Amygdala (tissue), 56 donors: ENCODE measurements at regions not wholly inside any gene's neighbourhood (a gene's known extent, or its start where the extent isn't known, plus 50 kb on each side); places are given as distances from the start of the nearest gene placed in this dataset.
"Not testable (repeated sequence)": the region's sequence is repeated elsewhere in the genome, so short reads cannot be mapped to it uniquely, and the experiment has no call there.

Experiments used
- DNase-seq, 56 donors: peaks; one replicate each; lab custom pipeline; 2025; lab: John Stamatoyannopoulos, UW

DNA sequence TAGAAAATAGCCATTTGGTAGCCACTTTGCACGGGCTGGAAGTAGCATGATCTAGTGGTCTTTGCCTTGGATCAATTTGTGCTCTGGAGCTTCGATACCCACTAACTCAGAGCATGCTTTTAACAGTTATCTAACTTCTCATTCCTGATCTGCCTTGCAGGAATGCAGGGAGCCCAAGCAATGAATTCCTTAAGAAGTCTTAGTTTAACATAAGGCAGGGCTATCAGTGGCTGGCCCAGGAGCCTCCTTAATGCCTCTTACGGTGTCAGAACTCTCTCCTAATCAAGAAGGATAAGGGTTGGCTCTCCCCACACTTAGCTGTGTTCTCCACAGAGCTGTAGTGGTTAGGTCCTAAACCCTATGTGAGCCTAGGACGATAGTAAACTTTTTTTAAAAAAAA, 95.8 kb upstream of the TBCA start:
- DNase-seq = no peak

DNA sequence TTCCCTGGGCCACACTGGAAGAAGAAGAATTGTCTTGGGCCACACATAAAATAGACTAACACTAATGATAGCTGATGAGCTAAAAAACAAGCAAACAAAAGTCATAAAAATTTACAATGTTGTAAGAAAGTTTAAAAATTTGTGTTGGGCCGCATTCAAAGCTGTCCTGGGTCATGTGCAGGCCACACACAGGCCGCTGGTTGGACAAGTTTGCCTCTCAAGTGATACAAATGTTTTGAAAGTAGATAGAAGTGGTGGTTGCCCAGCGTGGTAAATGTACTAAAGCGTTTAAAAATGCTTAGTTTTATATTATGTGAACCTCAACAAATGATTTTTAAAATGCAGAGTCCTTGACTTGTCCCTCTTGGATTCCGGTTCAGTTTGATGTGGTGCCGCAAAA, 94.9 kb upstream of the TBCA start:
- DNase-seq = no peak

DNA sequence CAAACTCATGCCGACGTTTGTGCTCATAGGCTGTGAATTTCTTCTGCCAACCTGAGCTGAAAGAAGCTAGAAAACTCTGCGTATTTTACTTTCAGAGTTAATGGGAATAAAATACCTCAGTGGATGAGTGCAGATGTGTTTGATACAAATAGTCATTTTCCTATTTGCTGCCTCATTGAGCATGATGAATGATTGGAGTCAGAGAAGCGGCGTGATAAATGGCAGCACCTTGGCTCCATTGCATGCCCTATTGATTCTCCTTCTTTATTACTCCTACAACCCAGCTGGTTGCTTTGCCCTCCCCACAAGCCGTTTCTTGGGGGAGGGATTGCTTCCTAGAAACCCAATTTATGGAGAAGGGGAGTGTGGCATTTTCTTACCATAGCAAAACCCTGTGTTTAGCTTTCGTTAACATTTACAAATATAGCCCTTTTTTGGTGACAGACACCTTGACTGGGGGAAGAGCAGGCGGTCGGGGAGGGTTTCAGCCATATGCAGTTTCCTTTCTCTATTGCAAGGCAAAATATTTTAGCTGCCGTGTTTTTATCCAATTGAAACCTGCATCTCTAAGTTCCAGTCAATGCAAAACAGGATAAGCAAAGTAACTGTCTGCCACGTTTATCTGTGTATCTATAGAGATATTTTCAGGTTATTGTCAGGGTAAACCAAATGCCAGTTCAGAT, 93.1 kb upstream of the TBCA start:
- DNase-seq = no peak

DNA sequence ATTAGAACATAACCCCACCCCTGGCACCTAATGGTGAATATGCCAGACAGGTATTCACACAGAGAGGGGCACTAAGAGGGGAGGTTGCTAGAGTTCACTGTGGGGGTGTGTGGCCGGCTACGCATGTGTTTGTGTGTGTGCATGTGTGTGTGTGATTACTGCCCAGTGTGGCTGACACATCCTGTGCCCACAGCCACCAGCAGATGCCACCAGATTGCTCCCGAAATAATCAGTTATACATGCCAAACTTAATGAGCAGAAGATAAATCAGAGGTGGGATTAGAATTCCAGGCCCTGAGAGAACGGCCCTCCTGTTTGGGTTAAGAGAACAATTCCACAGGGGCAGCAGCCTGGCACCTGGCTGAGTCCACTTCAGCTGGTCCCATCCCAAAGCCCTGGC, 91.8 kb upstream of the TBCA start:
- DNase-seq = peak in 30 of 56 donors; percentile 8 to 74 (median 34)

DNA sequence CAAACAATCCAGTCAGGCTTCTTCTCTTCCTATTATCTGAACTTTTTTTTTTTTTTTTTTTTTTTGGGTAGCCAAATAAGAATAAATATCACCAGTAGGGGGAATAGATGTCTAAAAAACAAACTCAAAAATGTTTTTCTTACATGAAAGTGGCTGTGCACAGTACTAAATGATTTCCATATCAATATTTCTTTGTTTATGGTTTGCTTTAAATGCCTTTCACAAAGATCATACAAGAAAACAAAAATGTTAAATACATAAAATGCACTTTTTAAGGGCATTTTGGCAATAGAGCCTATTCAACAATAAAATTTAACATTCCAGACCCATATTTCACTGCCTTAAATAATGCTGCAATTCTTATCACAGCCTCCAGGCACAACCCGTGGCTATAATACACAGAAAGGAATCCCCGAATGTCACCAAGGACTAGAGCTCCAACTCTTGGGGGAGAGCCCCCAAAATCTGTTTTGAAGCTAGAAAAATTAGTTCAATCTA, 91.1 kb upstream of the TBCA start:
- DNase-seq = no peak

DNA sequence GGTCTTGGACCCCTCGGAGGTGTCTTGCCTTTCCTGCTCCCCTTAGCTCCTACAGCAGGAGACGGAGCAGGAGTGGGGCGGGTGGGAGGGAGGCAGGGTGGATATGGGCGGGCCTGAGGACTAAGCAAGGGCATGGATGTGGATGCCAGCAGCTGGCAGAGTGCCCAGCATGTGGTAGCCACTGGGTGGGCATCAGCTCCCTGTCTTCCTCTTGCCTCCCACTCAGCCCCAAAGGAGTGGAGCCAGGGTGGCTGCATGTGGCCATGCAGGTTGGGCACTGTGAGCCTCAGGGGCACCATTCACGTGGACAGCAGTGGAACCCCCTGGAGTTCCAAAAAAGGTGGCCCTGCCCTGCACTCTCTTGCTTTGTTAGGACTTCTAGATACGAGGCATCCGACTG, 90.1 kb upstream of the TBCA start:
- no peak for DNase-seq

DNA sequence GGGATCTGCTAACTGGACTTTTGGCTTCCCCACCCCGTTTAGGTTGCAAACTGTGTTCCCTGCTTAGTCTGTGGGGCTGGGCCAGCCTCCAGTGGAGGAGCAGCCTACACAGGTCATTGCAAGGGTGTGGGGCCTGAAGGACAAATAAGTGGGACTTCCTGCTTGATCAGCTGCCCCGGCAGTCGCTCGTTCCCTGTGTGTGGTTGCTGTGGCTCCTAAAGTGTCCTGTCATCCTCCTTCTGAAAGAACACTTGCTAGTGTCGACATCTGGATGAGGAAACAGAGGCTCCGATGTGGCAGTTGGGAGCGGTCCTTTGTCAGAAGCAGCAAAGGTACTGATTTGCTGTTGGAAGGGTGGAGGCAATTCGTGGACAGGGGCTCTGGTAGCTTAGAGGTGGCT, 88.9 kb upstream of the TBCA start:
- DNase-seq = no peak

DNA sequence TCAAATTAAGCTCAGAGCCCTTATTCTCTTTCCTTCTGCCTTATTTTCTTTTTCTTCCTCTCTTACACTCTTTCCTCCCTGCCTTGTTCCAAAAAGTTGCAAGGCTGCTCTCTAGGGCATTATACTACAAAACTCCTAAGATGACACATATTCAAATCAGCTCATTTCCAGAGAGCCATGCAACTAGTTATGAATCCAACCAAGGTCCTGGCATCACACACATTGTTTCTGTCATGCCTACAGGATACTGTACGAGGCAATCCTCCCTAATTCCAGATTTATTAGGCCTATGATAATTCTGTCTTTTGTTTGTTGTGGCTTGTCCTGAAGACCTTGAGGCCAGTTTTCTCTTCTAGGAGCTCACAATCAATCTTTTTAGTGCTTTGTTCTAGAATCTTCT, 87.0 kb upstream of the TBCA start:
- DNase-seq = no peak

DNA sequence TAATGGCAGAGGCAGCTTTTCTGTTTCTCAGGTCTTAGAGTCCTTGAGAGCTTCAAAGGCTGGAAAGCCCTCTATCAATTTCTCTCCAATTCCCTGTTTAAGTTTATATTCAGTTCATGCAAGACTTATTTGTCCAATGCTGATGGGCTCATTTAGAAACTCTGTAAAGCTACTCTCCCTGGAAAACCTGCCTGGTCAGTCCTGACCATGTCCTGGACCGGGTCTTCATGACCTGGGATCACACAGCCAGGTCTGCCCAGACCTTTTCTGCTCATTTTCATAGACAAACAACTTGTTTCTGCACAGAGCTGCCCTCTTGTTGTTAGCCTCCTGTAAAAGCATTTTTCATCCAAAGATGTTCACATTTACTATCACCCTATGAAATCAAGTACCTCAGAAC, 85.4 kb upstream of the TBCA start:
- DNase-seq = no peak

DNA sequence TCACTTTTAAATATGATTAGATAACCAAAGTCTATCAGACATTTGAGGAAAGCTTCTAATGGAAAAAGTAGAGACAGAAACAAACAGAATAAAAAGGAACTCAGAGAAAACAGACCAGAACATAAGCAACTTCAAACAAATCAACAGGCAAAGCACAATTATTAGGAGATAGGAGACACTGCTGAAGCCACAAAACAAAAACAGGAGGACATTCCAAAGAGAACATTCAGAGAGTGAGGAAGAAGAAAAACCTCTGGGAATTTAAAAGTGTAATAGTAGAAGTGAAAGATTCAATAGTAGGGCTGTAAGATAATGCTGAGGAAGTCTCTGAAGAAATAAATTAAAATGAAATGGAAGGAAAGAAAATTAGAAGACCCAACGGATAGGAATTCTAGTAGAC, 83.2 kb upstream of the TBCA start:
- no peak for DNase-seq

DNA sequence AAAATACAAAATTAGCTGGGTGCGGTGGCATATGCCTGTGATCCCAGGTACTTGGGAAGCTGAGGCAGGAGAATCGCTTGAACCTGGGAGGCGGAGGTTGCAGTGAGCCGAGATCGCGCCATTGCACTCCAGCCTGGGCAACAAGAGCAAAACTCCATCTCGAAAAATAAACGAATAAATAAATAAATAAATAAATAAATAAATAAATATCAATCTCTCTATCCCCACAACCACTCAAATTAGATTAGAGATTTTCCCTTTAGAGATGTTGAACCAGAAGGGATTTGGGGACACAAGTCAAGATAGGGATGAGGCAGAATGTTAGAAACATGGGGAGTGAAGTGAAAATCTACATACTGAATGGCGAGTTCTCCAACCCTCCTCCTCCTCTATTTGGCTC, 82.5 kb upstream of the TBCA start:
- not testable (repeated sequence) for DNase-seq

DNA sequence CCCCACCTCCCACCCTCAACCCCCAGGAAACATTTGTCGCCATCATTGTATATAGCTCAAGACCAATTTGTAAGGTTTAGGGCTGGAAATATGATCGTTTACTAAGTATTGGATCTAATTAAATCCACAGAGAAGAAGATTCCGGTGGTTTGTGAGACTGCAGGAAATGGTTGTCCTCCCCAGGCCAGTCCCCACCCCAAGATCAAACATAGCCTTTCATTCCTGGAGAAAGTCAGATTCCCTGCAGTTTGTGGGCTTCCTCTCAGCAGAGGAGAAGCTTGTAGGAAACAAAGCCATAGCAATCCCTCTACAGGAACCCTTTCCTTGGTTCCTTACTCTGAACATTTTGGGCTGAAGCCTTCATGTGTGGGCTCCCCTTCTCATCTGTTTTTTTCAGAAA, 79.2 kb upstream of the TBCA start:
- DNase-seq = no peak

DNA sequence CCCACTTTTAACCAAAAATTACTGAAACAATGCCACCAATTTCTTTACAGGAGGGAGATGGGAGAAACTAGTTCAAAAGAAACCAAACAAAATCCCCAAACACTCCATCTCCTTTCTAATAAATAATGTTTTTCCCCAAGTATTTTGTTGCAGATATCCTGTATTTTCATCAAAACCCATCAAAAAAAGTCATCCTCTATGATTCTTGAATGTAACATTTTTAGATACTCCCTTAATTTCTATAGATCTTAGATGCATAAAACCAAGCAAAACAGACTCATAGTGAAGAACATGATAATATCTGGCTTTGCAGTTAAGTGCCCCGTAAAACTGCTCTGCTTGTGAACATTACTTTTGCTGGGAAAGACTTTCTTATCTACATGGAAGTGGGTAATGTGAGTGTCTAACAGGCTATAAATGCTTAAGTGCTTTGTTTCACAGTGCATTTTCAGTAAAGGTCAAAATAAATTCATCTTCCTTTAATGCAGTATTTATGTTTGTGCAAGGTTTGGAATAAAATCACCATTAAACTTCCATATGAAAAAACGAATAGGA, 77.3 kb upstream of the TBCA start:
- no peak for DNase-seq

DNA sequence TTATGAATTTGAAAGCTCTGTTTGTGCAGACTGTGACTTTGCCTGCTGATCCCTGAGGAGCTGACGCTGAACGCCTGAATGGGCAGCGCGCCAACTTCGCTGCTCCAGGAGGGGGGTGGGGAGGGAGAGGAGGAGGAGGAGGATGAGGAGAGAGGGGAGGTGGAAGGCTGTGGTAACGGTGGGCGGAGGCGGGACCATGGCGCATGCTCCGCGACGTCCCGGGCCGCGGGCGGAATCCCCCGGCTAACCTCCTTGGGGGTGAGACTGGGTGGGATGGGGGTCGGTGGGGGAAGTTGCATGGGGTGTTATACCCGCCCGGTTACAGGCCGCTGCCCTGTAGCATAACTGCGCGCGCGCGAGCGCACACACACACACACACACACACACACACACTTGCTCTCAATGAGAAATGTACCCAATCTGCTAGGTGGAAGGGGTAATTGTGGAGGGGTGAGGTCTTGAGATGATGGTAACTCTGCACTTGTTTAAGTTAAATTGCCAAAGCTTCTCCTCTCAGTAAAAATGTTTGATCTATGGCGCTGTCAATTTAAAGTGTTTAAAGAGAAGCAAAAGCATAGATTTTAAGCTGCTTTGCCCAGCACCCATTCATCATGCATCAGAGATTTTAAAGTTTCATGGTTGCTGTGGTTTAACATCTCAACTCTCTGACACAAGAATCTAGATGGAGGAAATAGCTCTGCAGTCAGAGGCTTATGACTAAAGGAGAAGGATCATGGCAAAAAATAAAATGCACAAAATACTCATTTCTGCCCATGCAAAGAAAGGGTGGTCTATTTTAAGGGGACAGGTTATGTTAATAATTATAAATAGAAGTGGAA, 76.6 kb upstream of the TBCA start:
- peak in 48 of 56 donors; percentile 17 to 85 (median 57) for DNase-seq

DNA sequence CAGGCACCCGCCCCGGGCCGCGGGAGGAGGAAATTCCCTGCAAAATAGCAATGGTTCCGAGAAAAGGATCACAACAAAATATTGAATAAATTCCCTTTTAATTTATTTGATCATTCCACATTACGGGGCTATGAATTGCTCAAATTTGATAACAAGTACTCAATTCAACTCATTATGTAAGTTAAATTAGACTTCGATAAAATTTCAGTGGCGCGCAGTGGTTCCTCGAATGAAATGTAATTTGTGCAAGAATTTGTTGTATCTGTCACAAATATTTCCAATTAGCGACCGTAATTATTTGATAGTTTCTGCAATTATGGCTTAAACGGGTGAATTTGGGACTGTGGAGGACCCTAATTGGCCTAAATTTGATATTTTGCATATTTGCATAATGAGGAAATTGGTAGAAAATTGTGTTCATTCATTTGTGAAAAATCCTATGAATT, 76.0 kb upstream of the TBCA start:
- DNase-seq = no peak

DNA sequence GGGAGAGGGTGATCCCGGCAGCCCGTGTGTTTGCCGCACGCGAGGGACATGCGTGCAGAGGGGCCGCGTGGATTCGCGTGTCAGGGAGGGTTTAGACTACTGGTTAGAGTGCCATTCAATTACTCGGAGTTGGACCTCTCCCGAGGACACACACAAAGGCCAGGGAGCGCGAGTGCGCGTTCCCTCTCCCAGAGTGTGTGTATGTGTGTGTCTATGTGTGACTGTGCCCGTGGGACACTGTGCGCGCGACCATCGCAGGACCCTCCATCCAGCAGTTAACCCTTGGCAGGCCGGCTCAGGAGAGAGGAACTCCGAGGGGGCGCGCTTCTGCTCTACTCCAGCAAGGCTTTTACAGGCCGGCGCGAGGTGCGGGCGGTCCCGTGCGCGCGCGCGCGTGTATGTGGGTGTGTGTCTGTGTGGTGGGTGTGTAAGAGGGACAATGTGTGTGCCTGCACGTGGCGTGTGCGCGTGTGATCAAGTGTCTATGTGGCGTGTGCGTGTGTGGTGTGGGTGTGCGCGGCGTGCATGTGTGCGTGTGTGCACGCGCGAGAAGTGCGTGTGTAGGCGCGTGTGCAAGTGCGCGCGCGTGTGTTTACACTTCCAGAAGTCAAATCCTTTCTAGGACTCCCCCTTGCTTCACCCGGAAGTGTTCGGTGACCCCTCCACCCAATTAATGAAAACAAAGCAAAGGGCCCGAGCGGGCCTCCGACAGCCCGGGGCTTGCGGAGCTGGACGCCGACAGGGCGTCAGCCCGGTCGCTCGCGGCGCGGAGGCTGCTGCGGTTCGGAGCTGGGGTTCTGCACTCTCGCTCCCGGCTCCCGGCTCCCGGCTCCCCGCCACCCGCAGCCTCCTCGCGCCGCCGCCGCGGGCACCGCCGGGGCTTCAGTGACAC, 75.3 kb upstream of the TBCA start:
- peak in 29 of 56 donors; percentile 16 to 75 (median 44) for DNase-seq

DNA sequence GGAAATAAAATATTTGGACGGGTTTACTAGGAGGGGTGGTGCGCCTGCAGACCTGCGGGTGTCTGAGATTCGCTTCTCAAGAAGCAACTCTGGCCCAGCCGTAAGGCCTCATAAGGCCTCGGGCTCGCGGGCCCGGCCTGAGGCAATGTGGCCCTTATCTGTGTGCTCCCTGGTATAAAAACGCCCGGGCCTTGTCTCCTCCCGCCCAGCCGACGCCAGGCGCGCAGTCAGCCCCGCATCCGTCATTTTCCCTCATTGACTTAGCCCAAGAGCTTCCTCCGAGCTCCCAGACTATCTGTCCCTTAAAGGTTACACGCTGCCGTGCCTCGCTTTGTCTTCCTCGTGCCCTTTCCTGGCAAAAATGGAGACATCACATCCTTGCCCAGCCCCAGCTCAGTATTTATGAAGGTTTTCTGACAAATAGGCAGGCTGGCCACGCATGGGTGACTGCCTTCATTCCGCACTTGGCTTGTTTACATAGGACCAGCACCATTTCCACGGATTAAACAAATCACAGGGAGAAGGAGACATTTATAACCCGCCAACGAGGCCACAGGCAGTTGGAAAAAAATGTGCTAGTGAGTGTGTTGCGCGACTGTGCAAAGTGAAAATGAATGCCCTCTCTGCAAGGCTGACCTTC, 74.5 kb upstream of the TBCA start:
- no peak for DNase-seq

DNA sequence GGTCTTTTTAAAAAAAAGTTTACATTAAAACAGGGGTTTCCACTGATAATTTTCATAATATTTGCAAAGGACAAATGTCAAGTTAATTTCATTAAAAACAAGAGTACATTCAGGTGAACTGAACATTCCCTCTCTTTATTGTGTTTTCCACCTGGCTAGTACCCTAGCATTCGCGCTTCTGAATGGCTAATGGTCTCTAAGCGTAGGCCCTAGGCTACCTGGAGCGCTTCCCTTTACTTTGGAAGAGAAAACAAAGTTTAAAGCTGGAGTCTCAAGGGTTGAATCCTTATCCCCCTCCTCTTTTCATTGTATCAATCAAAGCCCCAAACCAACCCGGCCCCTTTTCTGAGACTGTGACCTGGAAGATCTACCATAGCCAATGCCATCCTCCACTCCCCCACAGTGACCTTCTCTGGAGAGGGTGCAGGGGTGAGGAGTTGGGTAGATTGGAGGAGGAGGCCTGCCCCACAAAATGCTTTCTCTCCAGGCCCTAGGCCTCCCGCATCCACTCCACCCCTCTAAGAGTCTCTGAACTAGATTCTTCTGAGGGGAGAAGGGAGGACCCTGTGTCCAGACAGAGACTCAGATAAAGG, 73.3 kb upstream of the TBCA start:
- DNase-seq = no peak

DNA sequence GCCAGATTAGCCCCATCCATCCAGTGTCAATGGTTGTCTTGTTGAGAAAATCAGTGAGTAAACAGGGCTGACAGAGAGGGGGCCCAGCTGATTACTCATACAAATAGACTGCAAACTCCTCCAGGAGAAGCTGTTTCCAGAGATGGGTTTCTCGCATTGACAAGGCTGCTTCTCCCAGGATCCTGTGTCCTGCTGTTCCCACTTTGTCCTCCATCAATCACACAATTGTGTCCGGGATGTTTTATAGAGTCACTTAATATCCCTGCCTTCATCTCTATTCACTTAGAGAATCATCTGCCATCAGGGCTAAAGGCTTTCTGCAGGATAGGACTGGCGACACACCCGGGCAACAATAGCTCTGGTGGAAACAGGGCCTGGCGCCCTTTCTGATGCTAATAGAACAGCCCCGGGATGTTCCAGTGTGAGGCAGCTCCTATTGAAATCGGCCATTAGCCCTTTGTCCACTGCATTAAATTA, 71.7 kb upstream of the TBCA start:
- DNase-seq = peak in 24 of 56 donors; percentile 4 to 54 (median 28)

DNA sequence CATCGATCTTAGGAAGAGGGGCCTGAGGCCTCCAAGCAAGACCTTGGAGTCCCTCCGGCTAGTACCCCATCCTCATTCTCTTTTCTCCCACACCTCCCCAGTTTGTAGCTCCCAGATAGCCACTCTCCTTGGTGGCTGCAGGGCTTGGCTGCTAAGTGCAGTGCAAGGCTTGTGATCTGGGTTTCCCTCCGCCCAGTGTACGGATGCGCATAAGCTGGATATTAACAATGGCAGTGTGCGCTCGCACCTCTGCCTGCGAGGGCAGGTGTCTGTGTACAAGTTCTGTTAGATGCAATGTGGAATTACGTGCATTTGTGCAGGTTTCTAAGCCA, 71.0 kb upstream of the TBCA start:
- DNase-seq = peak in 1 of 56 donors; percentile 2
